HEK293T (cell line): ENCODE measurements at regions not wholly inside any gene's neighbourhood (a gene's known extent, or its start where the extent isn't known, plus 50 kb on each side); places are given as distances from the start of the nearest gene placed in this dataset.
"Not testable (repeated sequence)": the region's sequence is repeated elsewhere in the genome, so short reads cannot be mapped to it uniquely, and the experiment has no call there.

Source experiments
- CTCF ChIA-PET: fragments of 350-600 bp; formaldehyde crosslinking; extraction: SDS; loops from one replicate; lab custom pipeline; 2021; ENCODE audit warnings: antibody characterized with exemption, inconsistent platforms; lab: Yijun Ruan, JAX
- POLR2A ChIA-PET: fragments of 350-600 bp; formaldehyde crosslinking; extraction: SDS; loops from one replicate; lab custom pipeline; 2020; ENCODE audit warnings: antibody characterized with exemption, inconsistent platforms; lab: Yijun Ruan, JAX
- DNase-seq: peaks from one replicate; pipeline ENCODE4 v3.0.0; 2012; ENCODE audit warnings: mixed read lengths; ENCODE audit errors: extremely low spot score
- ARNT ChIP-seq: fragments of 450-650 bp; IDR thresholded peaks from 2 replicates; pipeline ENCODE4 v1.6.1; 2017; ENCODE audit warnings: mild to moderate bottlenecking
- BHLHE40 ChIP-seq: fragments of 450-650 bp; IDR thresholded peaks from 2 replicates; pipeline ENCODE4 v1.6.1; 2016; ENCODE audit warnings: mild to moderate bottlenecking, moderate library complexity, borderline replicate concordance
- CTBP1 ChIP-seq: fragments of 450-650 bp; IDR thresholded peaks from 2 replicates; pipeline ENCODE4 v1.6.1; 2016; ENCODE audit warnings: borderline replicate concordance
- ELF4 ChIP-seq: fragments of 450-650 bp; IDR thresholded peaks from 2 replicates; pipeline ENCODE4 v1.6.1; 2017; ENCODE audit warnings: antibody characterized with exemption
- FOXA1 ChIP-seq: fragments of 450-650 bp; IDR thresholded peaks from 2 replicates; pipeline ENCODE4 v1.6.1; 2016; ENCODE audit warnings: mild to moderate bottlenecking
- FOXK2 ChIP-seq: fragments of 450-650 bp; IDR thresholded peaks from 2 replicates; pipeline ENCODE4 v1.6.1; 2016; ENCODE audit warnings: mild to moderate bottlenecking
- FOXM1 ChIP-seq: fragments of 450-650 bp; IDR thresholded peaks from 2 replicates; pipeline ENCODE4 v1.6.1; 2017; ENCODE audit warnings: mild to moderate bottlenecking, borderline replicate concordance
- HDGF ChIP-seq: fragments of 450-650 bp; IDR thresholded peaks from 2 replicates; pipeline ENCODE4 v1.6.1; 2017; ENCODE audit warnings: antibody characterized with exemption, borderline replicate concordance
- L3MBTL2 ChIP-seq: fragments of 450-650 bp; conservative IDR thresholded peaks from 2 replicates; pipeline ENCODE4 v1.6.1; 2016; ENCODE audit warnings: mild to moderate bottlenecking
- LEF1 ChIP-seq: fragments of 450-650 bp; IDR thresholded peaks from 2 replicates; pipeline ENCODE4 v1.6.1; 2017; ENCODE audit warnings: mild to moderate bottlenecking, borderline replicate concordance
- NFRKB ChIP-seq: fragments of 450-650 bp; IDR thresholded peaks from 2 replicates; pipeline ENCODE4 v1.6.1; 2016; ENCODE audit warnings: mild to moderate bottlenecking, moderate library complexity
- SP1 ChIP-seq: fragments of 450-650 bp; IDR thresholded peaks from 2 replicates; pipeline ENCODE4 v1.6.1; 2017
- SUZ12 ChIP-seq: fragments of 450-650 bp; IDR thresholded peaks from 2 replicates; pipeline ENCODE4 v1.6.1; 2016; ENCODE audit warnings: mild to moderate bottlenecking
- TARDBP ChIP-seq: fragments of 450-650 bp; IDR thresholded peaks from 2 replicates; pipeline ENCODE4 v1.6.1; 2016
- ZNF384 ChIP-seq: fragments of 450-650 bp; IDR thresholded peaks from 2 replicates; pipeline ENCODE4 v1.6.1; 2016
- TF ChIP-seq, protein P1 (sequence below): fragments of 450-650 bp; IDR thresholded peaks from 2 replicates; pipeline ENCODE4 v1.6.1; 2016

DNA sequence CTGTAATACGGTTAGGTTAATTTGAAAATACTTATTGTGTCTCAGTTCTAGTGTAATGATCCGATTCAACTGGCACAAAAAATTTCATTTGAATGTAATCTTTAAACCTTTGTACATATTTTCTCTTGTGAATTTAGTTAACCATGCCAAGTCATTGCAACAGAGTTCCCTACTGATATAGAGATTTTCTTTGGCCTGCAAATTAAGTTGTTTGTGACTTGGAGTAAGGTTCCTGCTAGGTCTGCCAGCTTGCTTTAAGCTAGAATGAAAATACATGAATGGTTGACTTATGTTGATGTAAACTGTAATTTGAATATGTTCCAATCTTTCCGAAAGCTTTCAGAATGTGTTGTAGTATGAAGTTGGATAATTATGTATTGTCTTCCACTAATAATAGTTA, 1004.1 kb upstream of the EDIL3 start:
- TF ChIP-seq ZNF384 (no peak), L3MBTL2 (no peak), NFRKB (no peak), LEF1 (no peak), ARNT (no peak)
- no peak for DNase-seq
- ChIA-PET CTCF (no interaction called here), POLR2A (no interaction called here)

DNA sequence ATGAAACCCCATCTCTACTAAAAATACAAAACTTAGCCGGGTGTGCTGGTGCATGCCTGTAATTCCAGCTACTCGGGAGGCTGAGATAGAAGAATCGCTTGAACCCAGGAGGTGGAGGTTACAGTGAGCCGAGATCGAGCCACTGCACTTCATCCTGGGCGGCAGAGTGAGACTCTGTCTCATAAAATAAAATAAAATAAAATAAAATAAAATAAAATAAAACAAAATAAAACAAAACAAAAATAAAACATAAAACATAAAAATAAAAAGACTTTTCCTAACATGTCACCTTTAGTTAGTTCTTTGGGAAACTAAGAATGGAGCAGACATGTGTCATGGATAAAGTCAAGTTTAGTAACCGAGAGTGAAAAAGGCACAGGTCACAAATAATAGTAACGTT, 1007.6 kb upstream of the EDIL3 start:
- CTCF ChIA-PET, POLR2A ChIA-PET, DNase-seq: not testable (repeated sequence)

DNA sequence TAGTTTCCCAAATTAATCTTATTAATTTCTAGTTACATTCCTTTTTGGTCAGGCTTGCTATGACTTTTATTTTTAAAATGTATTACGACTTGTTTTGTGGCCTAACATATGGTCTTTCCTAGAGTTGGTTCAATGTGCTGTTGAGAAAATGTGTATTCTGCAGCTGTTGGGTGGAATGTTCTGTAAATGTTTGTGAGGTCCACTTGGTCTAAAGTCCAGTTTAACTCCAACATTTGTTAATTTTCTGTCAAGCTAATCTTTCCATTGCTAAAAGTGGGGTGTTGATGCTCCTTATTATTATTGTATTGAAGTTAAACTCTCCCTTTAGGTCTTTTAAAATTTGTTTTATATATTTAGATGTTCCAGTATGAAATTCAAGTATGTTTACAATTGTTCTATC, 1010.8 kb upstream of the EDIL3 start:
- TF ChIP-seq L3MBTL2 (no peak), NFRKB (no peak), BHLHE40 (no peak), ZNF384 (no peak), SP1 (no peak), ELF4 (no peak), FOXK2 (no peak), TARDBP (no peak), HDGF (no peak), CTBP1 (no peak)
- TF ChIP-seq, protein P1, sequence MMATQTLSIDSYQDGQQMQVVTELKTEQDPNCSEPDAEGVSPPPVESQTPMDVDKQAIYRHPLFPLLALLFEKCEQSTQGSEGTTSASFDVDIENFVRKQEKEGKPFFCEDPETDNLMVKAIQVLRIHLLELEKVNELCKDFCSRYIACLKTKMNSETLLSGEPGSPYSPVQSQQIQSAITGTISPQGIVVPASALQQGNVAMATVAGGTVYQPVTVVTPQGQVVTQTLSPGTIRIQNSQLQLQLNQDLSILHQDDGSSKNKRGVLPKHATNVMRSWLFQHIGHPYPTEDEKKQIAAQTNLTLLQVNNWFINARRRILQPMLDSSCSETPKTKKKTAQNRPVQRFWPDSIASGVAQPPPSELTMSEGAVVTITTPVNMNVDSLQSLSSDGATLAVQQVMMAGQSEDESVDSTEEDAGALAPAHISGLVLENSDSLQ = no peak
- ChIA-PET POLR2A (no interaction called here), CTCF (no interaction called here)
- no peak for DNase-seq

DNA sequence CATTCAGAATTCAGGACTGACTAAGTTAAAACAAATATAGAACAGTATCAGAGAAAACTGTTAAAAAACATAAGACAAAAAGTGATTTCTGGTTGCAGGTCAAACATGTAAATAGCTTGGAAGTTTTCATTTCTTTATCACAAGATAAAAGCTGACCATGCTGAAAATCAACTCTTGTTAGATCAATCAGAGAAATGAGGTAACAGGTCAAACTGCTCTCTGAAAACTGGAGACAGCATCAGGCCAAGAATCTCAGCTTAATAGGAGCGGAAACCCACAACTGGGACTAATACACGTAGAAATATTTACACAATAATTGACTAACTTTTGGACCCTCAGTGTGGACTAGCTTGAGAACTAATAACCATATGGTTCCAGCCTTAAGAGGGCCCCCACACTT, 1012.8 kb upstream of the EDIL3 start:
- ChIA-PET POLR2A (no interaction called here), CTCF (no interaction called here)
- TF ChIP-seq FOXK2 (no peak), FOXM1 (no peak), HDGF (no peak), SP1 (no peak)
- DNase-seq = no peak

DNA sequence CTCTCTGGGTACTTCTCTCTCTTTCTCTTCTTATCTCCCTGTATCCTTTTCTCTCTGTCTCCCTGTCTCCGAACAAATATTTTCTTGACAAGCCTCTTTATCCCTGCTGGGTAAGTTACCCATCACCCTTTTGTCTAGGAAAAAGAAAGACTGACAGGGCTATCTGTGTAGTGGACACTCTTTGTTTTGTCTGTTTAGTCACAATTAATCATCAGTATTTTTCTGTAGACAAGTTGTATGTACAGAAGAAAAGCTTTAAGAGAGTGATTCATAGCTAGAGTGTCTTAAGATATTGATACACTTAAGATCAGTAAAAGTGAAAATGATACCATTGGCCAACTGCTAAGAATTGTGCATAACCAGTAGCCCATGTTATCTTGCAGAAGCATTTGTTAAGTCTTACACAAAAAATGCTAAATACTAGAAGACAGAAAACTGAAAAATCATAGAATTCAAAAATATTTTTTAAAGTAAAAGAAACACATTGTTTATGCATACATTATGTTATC, 1043.8 kb upstream of the EDIL3 start:
- ChIA-PET CTCF (no interaction called here), POLR2A (no interaction called here)
- TF ChIP-seq FOXK2 (no peak), ELF4 (no peak), L3MBTL2 (no peak), NFRKB (no peak), SUZ12 (no peak)
- DNase-seq = no peak

DNA sequence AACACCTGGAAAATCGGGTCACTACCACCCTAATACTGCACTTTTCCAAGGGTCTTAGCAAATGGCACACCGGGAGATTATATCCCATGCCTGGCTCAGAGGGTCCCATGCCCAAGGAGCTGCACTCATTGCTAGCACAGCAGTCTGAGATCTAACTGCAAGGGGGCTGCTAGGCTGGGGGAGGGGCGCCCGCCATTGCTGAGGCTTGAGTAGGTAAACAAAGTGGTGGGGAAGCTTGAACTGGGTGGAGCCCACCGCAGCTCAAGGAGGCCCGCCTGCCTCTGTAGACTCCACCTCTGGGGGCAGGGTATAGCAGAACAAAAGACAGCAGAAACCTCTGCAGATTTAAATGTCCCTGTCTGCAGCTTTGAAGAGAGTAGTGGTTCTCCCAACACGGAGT, 1047.0 kb upstream of the EDIL3 start:
- DNase-seq, POLR2A ChIA-PET, CTCF ChIA-PET: not testable (repeated sequence)

DNA sequence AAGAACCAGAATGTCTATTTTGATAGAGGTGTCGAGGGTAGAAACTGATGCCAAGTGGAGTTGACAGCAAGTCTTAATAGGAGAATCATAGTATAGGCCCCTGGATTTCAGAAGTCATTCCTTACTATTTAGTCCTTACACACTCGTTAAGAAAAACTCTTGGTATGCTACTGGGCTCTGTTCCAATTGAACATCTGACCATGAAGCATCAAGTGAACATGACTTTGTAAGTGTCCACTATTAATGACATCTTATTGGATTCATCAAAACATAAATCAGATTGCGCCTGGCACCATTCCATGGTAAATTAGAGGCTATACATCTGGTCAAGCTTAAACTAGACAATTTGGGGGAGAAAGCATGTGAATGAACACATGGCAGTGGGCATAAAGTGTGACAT, 1056.5 kb upstream of the EDIL3 start:
- ChIA-PET CTCF (no interaction called here), POLR2A (no interaction called here)
- no peak for DNase-seq
- no peak for TF ChIP-seq TARDBP
- no peak for TF ChIP-seq FOXK2
- TF ChIP-seq ZNF384 = no peak
- TF ChIP-seq ELF4 = no peak
- no peak for TF ChIP-seq SP1
- TF ChIP-seq, protein P1 = no peak
- TF ChIP-seq HDGF = no peak
- no peak for TF ChIP-seq FOXA1
- no peak for TF ChIP-seq SUZ12
- no peak for TF ChIP-seq NFRKB
- no peak for TF ChIP-seq L3MBTL2
- TF ChIP-seq ARNT = no peak
- no peak for TF ChIP-seq FOXM1
- TF ChIP-seq BHLHE40 = no peak
- TF ChIP-seq LEF1 = no peak
- TF ChIP-seq CTBP1 = no peak

DNA sequence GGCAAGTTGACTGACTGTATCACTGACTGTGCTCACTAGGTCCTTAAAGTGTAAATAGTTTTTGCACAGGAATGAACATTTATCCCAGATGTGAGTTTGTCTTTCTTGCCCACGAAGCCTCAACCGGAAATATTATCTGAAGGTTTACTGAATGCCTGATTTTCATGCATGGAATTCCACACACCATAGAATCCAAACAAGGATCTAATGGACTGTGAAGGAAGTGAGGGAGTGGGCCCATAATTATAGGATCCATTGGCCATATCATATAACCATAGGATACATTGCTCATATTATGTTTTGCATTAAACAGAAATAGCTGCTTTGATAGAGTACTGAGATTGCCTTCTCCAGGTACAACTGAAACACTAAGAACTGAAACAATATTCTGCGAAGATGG, 1057.2 kb upstream of the EDIL3 start:
- no peak for TF ChIP-seq CTBP1
- TF ChIP-seq ZNF384 = no peak
- no peak for TF ChIP-seq TARDBP
- no peak for TF ChIP-seq ELF4
- TF ChIP-seq, protein P1 = no peak
- TF ChIP-seq ARNT = no peak
- no peak for TF ChIP-seq FOXA1
- TF ChIP-seq LEF1 = no peak
- TF ChIP-seq L3MBTL2 = no peak
- TF ChIP-seq FOXM1 = no peak
- no peak for TF ChIP-seq HDGF
- TF ChIP-seq FOXK2 = no peak
- no peak for TF ChIP-seq NFRKB
- TF ChIP-seq BHLHE40 = no peak
- TF ChIP-seq SP1 = no peak
- no peak for TF ChIP-seq SUZ12
- POLR2A ChIA-PET = no interaction called here
- no peak for DNase-seq
- CTCF ChIA-PET = no interaction called here
